GM04503 (cell line): ENCODE measurements at regions not wholly inside any gene's neighbourhood (a gene's known extent, or its start where the extent isn't known, plus 50 kb on each side); places are given as distances from the start of the nearest gene placed in this dataset.
A peak's percentile ranks its signal among the peaks of the same experiment; 100 is the strongest.

Source experiments
- DNase-seq: peaks from one replicate; pipeline ENCODE4 v3.0.0-alpha.2; 2012; ENCODE audit warnings: low read depth

GRCh38 chr5:163357636-163358035 is 79.8 kb upstream of the CCNG1 start:
- no peak for DNase-seq

GRCh38 chr5:163360656-163361055 is 76.7 kb upstream of the CCNG1 start:
- DNase-seq, result no peak

- no peak for DNase-seq
These were observed 75.9 kb upstream of the CCNG1 start for GRCh38 chr5:163361450-163361849.

DNA sequence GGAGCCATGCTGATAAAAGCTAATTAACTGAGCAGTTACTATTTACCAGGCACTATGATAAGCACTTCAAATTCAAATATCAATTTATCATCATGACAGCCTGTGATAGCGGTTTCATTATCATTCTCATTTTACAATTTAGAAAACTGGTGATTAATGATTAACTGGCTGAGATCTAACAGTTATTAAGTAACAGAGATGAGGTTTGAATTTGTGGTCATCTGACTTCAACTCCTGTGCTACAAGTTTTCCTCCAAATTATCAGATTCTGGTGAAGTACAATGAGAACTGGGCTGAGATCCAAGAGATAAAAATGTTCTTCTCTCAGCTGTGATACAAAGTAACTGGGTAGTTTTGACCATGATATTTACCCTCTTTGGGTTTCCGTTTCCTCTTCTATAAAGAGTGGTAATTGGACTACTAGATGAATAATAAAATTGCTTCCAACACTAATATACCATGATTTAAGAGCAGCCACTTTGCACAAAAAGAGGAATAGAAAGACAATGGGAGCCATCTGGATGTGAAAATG is 74.5 kb upstream of the CCNG1 start:
- no peak for DNase-seq

GRCh38 chr5:163363389-163363788 is 74.0 kb upstream of the CCNG1 start:
- DNase-seq, result no peak

DNA sequence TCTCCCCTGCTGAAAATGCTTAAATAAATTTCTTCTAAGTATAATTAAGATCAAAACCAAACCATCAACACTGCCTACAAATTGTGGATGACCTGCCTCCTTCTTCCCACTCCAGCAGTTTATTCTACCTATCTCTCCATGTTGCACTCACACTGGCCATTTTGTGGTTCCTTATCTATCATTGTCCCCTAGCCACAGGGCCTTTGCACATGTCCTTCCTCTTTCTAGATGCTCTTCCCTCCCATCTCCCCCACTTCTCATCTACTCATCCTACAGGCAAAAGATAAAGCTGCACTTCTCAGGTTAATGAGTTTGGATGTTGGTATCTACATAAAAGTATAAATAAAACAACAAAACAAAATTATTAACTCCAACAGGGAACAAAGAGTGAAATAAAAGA is 70.6 kb upstream of the CCNG1 start:
- DNase-seq, result no peak

DNA sequence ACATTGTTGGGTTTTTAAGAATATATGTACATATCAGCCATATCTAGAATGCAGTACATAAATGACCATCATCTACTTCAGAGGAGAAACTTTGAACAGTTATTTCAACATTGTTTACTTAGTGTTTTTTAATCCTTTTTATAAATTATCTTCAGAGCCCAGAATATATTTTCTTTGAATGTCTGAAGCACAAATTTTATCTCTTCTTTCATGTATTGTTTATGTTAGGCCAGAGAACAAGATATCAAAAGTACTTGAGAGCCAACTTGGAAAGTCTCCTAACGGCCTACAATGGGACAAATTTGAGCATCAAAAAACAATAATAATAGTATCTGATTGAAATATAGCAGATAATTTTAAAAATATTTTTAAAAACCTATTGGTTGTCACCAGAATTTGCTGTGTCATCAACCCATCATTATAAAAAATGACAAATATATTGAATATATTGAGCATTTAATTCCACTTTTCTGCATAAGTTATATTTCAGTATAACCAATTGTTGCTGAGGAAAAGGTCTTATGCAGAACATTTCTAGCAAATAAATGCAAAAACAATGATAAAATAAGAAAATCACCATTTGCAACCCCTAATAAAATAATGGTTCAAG is 67.5 kb upstream of the CCNG1 start:
- DNase-seq, result no peak

GRCh38 chr5:163373436-163374084 is 63.8 kb upstream of the CCNG1 start:
- no peak for DNase-seq

GRCh38 chr5:163377982-163378381 is 59.4 kb upstream of the CCNG1 start:
- DNase-seq, result no peak

- peak; percentile 17 for DNase-seq
These were observed 57.9 kb upstream of the CCNG1 start for GRCh38 chr5:163379298-163380155.

- DNase-seq, result no peak
These were observed 55.6 kb upstream of the CCNG1 start for GRCh38 chr5:163381832-163382231.

- no peak for DNase-seq
These were observed 53.6 kb upstream of the CCNG1 start for GRCh38 chr5:163383754-163384153.

- DNase-seq, result no peak
These were observed 52.7 kb upstream of the CCNG1 start for GRCh38 chr5:163384669-163385068.

DNA sequence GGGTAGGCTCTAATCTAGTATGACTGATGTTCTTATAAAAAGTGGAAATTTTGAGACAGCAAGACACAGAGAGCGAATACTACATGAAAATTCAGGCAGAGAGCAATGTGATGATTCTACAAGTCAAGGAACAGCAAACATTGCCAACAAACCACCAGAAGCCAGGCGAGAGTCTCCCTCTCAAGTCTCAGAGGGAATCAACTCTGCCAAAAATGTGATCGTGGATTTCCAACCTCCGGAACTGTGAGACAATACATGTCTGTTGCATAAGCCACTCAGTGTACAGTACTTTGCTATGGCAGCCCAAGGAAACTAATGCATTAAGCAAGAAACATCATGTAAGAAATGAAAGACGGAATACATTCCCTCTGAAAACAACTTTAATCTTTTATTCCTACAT is 52.1 kb upstream of the CCNG1 start:
- no peak for DNase-seq

- no peak for DNase-seq
These were observed 51.6 kb upstream of the CCNG1 start for GRCh38 chr5:163385824-163386223.

- no peak for DNase-seq
These were observed 51.0 kb upstream of the CCNG1 start for GRCh38 chr5:163386352-163386751.

- DNase-seq, result no peak
These were observed 49.6 kb upstream of the CCNG1 start for GRCh38 chr5:163387589-163388343.
